ENCODE measurements at regions not wholly inside any gene's neighbourhood (a gene's known extent, or its start where the extent isn't known, plus 50 kb on each side); places are given as distances from the start of the nearest gene placed in this dataset.

- no peak for DNase-seq (ENCODE audit: low read depth)
- no peak overlapping the region for H3K4me3 ChIP-seq (ENCODE audit: low read depth, low read length)
- no peak for TF ChIP-seq CTCF (IDR thresholded peaks at IDR 0.05; ENCODE audit: low read depth, low read length, missing control alignments)
These were observed 658.9 kb downstream of the PTPRU start for GRCh38 chr1:29895201-29895600.

GRCh38 chr1:29894311-29894710 lies 658.0 kb downstream of the PTPRU start:
- no peak for TF ChIP-seq CTCF (IDR thresholded peaks at IDR 0.05; ENCODE audit: low read depth, low read length, missing control alignments)
- H3K4me3 ChIP-seq (ENCODE audit: low read depth, low read length), result no peak overlapping the region
- DNase-seq (ENCODE audit: low read depth), result no peak

GRCh38 chr1:29893806-29894205 lies 657.5 kb downstream of the PTPRU start:
- no peak overlapping the region for H3K4me3 ChIP-seq (ENCODE audit: low read depth, low read length)
- no peak for DNase-seq (ENCODE audit: low read depth)
- no peak for TF ChIP-seq CTCF (IDR thresholded peaks at IDR 0.05; ENCODE audit: low read depth, low read length, missing control alignments)

GRCh38 chr1:29893046-29893723 lies 656.9 kb downstream of the PTPRU start:
- H3K4me3 ChIP-seq (ENCODE audit: low read depth, low read length), result no peak overlapping the region
- TF ChIP-seq CTCF (IDR thresholded peaks at IDR 0.05; ENCODE audit: low read depth, low read length, missing control alignments), result no peak
- no peak for DNase-seq (ENCODE audit: low read depth)

GRCh38 chr1:29892247-29892646 lies 655.9 kb downstream of the PTPRU start:
- TF ChIP-seq CTCF (IDR thresholded peaks at IDR 0.05; ENCODE audit: low read depth, low read length, missing control alignments), result no peak
- H3K4me3 ChIP-seq (ENCODE audit: low read depth, low read length), result no peak overlapping the region
- DNase-seq (ENCODE audit: low read depth), result no peak

- no peak overlapping the region for H3K4me3 ChIP-seq (ENCODE audit: low read depth, low read length)
- TF ChIP-seq CTCF (IDR thresholded peaks at IDR 0.05; ENCODE audit: low read depth, low read length, missing control alignments), result no peak
- no peak for DNase-seq (ENCODE audit: low read depth)
These were observed 654.1 kb downstream of the PTPRU start for GRCh38 chr1:29890201-29890959.
